HEK293 (cell line): ENCODE measurements at regions not wholly inside any gene's neighbourhood (a gene's known extent, or its start where the extent isn't known, plus 50 kb on each side); places are given as distances from the start of the nearest gene placed in this dataset.

ENCODE experiments used
- HOXA7 ChIP-seq: sonication (generic); formaldehyde crosslinking; IDR thresholded peaks from 2 replicates; pipeline ENCODE4 v1.8.1; 2022; ENCODE audit warnings: missing genetic modification reagents, borderline replicate concordance
- ZNF629 ChIP-seq: fragments of 450-650 bp; formaldehyde crosslinking; IDR thresholded peaks from 2 replicates; pipeline ENCODE4 v1.5.1; 2017; ENCODE audit warnings: missing biosample characterization, missing genetic modification characterization
- ZNF658 ChIP-seq: fragments of 450-650 bp; formaldehyde crosslinking; IDR thresholded peaks from 2 replicates; pipeline ENCODE4; 2016; ENCODE audit warnings: missing biosample characterization, missing genetic modification characterization
- ZSCAN16 ChIP-seq: fragments of 450-650 bp; formaldehyde crosslinking; IDR thresholded peaks from 2 replicates; pipeline ENCODE4 v1.5.1; 2016; ENCODE audit warnings: missing biosample characterization, missing genetic modification characterization
- TF ChIP-seq, protein P1 (sequence below): fragments of 450-650 bp; formaldehyde crosslinking; IDR thresholded peaks from 2 replicates; pipeline ENCODE4 v1.5.1; 2016; ENCODE audit warnings: missing biosample characterization, missing genetic modification characterization
- TF ChIP-seq, protein P2 (sequence below): fragments of 450-650 bp; formaldehyde crosslinking; IDR thresholded peaks from 2 replicates; pipeline ENCODE4 v1.5.1; 2016; ENCODE audit warnings: missing biosample characterization, missing genetic modification characterization
- TF ChIP-seq, protein P3 (sequence below): fragments of 450-650 bp; formaldehyde crosslinking; IDR thresholded peaks from 2 replicates; pipeline ENCODE4 v1.5.1; 2016; ENCODE audit warnings: missing biosample characterization, missing genetic modification characterization
- TF ChIP-seq, protein P4 (sequence below): fragments of 450-650 bp; formaldehyde crosslinking; IDR thresholded peaks from 2 replicates; pipeline ENCODE4 v1.5.1; 2016; ENCODE audit warnings: missing biosample characterization, missing genetic modification characterization, borderline replicate concordance

DNA sequence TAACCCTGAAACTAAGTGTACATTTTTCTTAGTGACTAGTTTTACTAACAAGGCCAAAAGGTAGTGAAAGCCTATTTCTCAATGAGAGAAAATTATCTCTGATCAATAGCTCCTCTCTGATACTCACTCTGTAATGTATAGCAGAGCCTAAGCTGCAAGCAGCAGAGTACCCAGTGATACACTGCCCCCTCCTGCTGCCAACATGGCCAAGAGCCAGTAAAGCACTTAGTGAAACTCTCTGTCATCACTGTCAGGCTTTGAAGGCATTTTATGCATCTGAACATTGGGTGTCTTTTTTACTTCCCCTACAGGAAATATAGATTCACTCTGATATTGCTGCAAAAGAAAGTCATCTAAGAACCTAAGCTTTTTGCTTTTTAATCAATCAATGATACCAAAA, 784.1 kb upstream of the CDH7 start:
- TF ChIP-seq, protein P1, sequence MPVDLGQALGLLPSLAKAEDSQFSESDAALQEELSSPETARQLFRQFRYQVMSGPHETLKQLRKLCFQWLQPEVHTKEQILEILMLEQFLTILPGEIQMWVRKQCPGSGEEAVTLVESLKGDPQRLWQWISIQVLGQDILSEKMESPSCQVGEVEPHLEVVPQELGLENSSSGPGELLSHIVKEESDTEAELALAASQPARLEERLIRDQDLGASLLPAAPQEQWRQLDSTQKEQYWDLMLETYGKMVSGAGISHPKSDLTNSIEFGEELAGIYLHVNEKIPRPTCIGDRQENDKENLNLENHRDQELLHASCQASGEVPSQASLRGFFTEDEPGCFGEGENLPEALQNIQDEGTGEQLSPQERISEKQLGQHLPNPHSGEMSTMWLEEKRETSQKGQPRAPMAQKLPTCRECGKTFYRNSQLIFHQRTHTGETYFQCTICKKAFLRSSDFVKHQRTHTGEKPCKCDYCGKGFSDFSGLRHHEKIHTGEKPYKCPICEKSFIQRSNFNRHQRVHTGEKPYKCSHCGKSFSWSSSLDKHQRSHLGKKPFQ (tag by site-specific recombination) = no peak
- TF ChIP-seq ZSCAN16 (tag by site-specific recombination) (no peak), ZNF658 (tag by site-specific recombination) (no peak), HOXA7 (CRISPR knock-in tag) (no peak), ZNF629 (tag by site-specific recombination) (no peak)
- TF ChIP-seq, protein P2, sequence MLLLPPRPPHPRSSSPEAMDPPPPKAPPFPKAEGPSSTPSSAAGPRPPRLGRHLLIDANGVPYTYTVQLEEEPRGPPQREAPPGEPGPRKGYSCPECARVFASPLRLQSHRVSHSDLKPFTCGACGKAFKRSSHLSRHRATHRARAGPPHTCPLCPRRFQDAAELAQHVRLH (tag by site-specific recombination) = no peak
- TF ChIP-seq, protein P3, sequence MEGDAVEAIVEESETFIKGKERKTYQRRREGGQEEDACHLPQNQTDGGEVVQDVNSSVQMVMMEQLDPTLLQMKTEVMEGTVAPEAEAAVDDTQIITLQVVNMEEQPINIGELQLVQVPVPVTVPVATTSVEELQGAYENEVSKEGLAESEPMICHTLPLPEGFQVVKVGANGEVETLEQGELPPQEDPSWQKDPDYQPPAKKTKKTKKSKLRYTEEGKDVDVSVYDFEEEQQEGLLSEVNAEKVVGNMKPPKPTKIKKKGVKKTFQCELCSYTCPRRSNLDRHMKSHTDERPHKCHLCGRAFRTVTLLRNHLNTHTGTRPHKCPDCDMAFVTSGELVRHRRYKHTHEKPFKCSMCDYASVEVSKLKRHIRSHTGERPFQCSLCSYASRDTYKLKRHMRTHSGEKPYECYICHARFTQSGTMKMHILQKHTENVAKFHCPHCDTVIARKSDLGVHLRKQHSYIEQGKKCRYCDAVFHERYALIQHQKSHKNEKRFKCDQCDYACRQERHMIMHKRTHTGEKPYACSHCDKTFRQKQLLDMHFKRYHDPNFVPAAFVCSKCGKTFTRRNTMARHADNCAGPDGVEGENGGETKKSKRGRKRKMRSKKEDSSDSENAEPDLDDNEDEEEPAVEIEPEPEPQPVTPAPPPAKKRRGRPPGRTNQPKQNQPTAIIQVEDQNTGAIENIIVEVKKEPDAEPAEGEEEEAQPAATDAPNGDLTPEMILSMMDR (tag by site-specific recombination) = no peak
- TF ChIP-seq, protein P4, sequence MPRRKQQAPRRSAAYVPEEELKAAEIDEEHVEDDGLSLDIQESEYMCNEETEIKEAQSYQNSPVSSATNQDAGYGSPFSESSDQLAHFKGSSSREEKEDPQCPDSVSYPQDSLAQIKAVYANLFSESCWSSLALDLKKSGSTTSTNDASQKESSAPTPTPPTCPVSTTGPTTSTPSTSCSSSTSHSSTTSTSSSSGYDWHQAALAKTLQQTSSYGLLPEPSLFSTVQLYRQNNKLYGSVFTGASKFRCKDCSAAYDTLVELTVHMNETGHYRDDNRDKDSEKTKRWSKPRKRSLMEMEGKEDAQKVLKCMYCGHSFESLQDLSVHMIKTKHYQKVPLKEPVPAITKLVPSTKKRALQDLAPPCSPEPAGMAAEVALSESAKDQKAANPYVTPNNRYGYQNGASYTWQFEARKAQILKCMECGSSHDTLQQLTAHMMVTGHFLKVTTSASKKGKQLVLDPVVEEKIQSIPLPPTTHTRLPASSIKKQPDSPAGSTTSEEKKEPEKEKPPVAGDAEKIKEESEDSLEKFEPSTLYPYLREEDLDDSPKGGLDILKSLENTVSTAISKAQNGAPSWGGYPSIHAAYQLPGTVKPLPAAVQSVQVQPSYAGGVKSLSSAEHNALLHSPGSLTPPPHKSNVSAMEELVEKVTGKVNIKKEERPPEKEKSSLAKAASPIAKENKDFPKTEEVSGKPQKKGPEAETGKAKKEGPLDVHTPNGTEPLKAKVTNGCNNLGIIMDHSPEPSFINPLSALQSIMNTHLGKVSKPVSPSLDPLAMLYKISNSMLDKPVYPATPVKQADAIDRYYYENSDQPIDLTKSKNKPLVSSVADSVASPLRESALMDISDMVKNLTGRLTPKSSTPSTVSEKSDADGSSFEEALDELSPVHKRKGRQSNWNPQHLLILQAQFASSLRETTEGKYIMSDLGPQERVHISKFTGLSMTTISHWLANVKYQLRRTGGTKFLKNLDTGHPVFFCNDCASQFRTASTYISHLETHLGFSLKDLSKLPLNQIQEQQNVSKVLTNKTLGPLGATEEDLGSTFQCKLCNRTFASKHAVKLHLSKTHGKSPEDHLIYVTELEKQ (tag by site-specific recombination) = no peak
